GM23248 (cell line): ENCODE measurements at regions not wholly inside any gene's neighbourhood (a gene's known extent, or its start where the extent isn't known, plus 50 kb on each side); places are given as distances from the start of the nearest gene placed in this dataset.

Source experiments
- EZH2 ChIP-seq: fragments of 200-600 bp; sonication (generic); IDR thresholded peaks from 2 replicates; pipeline ENCODE4 v1.6.1; 2018; ENCODE audit warnings: antibody characterized with exemption, mild to moderate bottlenecking; ENCODE audit not compliant: insufficient read depth, poor library complexity, severe bottlenecking
- EZH2phosphoT487 ChIP-seq: fragments of 200-600 bp; sonication (generic); IDR thresholded peaks from 2 replicates; pipeline ENCODE4 v1.6.1; 2018; ENCODE audit warnings: antibody characterized with exemption, moderate library complexity, mild to moderate bottlenecking, low read depth; ENCODE audit not compliant: insufficient read depth

DNA sequence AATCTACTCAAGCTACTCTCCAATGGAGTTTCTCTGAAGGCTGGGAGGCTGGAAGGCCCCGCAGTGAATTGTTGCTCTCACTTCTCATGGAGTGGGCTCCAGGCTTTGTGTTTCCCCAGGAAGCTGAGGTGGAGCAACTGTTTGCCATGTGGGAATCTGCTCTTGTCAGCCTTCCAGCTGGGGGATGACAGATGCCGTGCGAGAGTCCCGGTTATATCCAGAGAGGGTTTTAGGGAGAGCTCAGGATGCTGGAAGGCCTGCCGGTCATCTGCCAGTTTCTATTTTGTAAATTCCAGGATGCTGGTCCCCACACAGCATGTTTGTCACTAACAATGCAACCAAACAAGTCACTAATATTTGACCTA is 98.2 kb upstream of the NAA20 start:
- TF ChIP-seq EZH2 (no peak), EZH2phosphoT487 (no peak)
